Large intestine (tissue), 3 donors: ENCODE measurements at regions not wholly inside any gene's neighbourhood (a gene's known extent, or its start where the extent isn't known, plus 50 kb on each side); places are given as distances from the start of the nearest gene placed in this dataset.
A peak's percentile ranks its signal among the peaks of the same experiment; 100 is the strongest.

Source experiments
- DNase-seq, 2 donors: peaks; one replicate each; pipeline versions ENCODE4 v3.0.0 to v3.0.0-alpha.2; 2013
- H3K27ac ChIP-seq: one replicate; pipeline ENCODE4 v1.5.1; 2013; ENCODE audit warnings: low read length
- H3K27me3 ChIP-seq: 2 replicates; pipeline ENCODE4 v1.6.1; 2013; ENCODE audit warnings: low read length; ENCODE audit not compliant: control insufficient read depth, insufficient read depth
- H3K36me3 ChIP-seq: 2 replicates; pipeline ENCODE4 v1.6.1; 2013; ENCODE audit warnings: low read length; ENCODE audit not compliant: control insufficient read depth, insufficient read depth
- H3K4me1 ChIP-seq: one replicate; pipeline ENCODE4 v1.6.1; 2013; ENCODE audit warnings: low read length; ENCODE audit not compliant: control insufficient read depth, insufficient read depth
- H3K4me3 ChIP-seq: one replicate; pipeline ENCODE4 v1.5.1; 2013; ENCODE audit warnings: low read length
- H3K9me3 ChIP-seq: one replicate; pipeline ENCODE4 v1.6.1; 2013; ENCODE audit warnings: mild to moderate bottlenecking, low read depth, low read length, moderate library complexity; ENCODE audit not compliant: control insufficient read depth
- WGBS: methylation state at CpG from one replicate; pipeline ENCODE4 v1.1.5; 2013; ENCODE audit warnings: low lambda C conversion rate; ENCODE audit not compliant: insufficient coverage; 5-methylcytosine and 5-hydroxymethylcytosine counted together

GRCh38 chr12:89884952-89885351, 176.3 kb upstream of the ATP2B1 start:
- DNase-seq: no peak
- no peak overlapping the region for H3K27ac ChIP-seq

GRCh38 chr12:89884416-89884898, 175.8 kb upstream of the ATP2B1 start:
- Histone ChIP-seq H3K27ac (no peak overlapping the region), H3K9me3 (no peaks in the 10 kb centered on the region), H3K4me1 (no peaks in the 10 kb centered on the region), H3K4me3 (no peak overlapping the region), H3K36me3 (no peaks in the 10 kb centered on the region), H3K27me3 (no peaks in the 10 kb centered on the region)
- DNase-seq: no peak
- WGBS: no CpG with 5 or more reads among the region's 1 CpG

More at GRCh38 chr12:89884952-89885351, 176.3 kb upstream of the ATP2B1 start:
- Histone ChIP-seq H3K27me3 (no peaks in the 10 kb centered on the region), H3K4me1 (no peaks in the 10 kb centered on the region), H3K36me3 (no peaks in the 10 kb centered on the region), H3K9me3 (no peaks in the 10 kb centered on the region), H3K4me3 (no peak overlapping the region)

DNA sequence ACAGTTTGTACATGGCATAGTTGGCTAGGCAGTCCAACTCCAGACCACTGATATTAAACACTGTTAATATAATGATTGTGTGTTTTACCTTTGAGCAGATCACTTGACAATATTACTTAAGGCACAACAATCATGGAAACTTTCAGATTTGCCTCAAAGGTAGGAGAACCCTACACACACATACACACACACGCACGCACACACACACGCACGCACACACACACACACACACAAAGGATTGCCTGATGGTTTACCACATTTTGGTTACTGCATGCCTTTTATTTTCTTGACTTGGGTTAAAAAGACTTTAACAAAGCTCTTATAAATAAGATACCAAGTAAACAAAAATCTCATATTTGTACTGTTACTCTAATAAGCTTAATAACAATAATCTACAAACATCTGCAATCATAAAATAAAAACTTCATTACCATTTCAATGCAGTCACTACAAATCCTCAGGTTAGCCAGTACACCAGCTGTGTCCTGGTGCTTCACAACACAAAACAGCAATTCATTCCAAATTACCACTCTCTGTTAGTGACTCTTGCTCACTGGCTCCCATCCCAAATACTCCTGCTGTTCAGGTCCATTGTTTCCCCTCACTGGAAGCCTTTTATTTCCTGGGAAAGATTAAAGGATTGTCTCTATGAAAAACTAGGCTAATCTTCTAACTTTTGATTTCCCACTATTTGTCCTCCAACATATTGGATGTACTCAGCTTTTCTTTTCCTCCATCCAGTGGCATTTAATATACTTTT, 175.2 kb upstream of the ATP2B1 start:
- no CpG with 5 or more reads among the region's 4 CpGs for WGBS

DNA sequence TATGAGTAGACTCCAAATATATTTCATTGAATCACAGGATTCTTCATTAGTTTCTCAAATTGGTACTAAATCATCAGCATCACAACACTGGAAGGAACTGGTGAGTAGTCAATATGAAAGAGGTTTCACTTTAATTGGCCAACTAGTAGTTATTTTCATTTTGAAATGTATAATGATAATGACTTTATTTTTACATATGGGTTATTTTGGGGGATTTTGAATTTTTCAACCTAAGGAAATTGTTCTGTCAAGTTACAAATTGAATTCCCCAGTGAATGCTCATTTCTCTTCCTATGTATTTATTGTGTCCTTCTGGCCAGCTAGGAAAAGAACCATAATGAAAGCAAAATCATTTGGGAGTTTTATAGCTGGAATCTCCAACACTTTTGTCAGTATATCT, 174.2 kb upstream of the ATP2B1 start:
- H3K9me3 ChIP-seq: no peaks in the 10 kb centered on the region
- no peaks in the 10 kb centered on the region for H3K27me3 ChIP-seq
- H3K4me3 ChIP-seq: no peak overlapping the region
- no peaks in the 10 kb centered on the region for H3K36me3 ChIP-seq
- DNase-seq: no peak
- no peaks in the 10 kb centered on the region for H3K4me1 ChIP-seq
- no peak overlapping the region for H3K27ac ChIP-seq

More for the DNA sequence above, 175.2 kb upstream of the ATP2B1 start:
- Histone ChIP-seq H3K27ac (no peak overlapping the region), H3K4me3 (no peak overlapping the region), H3K27me3 (no peaks in the 10 kb centered on the region), H3K9me3 (no peaks in the 10 kb centered on the region), H3K36me3 (no peaks in the 10 kb centered on the region), H3K4me1 (no peaks in the 10 kb centered on the region)
- DNase-seq: no peak

- Histone ChIP-seq H3K9me3 (no peaks in the 10 kb centered on the region), H3K4me1 (no peaks in the 10 kb centered on the region), H3K27me3 (no peaks in the 10 kb centered on the region), H3K4me3 (no peak overlapping the region), H3K36me3 (no peaks in the 10 kb centered on the region), H3K27ac (no peak overlapping the region)
- peak in 1 of 2 donors; percentile 19 for DNase-seq
Measured at GRCh38 chr12:89882050-89882449, 173.4 kb upstream of the ATP2B1 start.

DNA sequence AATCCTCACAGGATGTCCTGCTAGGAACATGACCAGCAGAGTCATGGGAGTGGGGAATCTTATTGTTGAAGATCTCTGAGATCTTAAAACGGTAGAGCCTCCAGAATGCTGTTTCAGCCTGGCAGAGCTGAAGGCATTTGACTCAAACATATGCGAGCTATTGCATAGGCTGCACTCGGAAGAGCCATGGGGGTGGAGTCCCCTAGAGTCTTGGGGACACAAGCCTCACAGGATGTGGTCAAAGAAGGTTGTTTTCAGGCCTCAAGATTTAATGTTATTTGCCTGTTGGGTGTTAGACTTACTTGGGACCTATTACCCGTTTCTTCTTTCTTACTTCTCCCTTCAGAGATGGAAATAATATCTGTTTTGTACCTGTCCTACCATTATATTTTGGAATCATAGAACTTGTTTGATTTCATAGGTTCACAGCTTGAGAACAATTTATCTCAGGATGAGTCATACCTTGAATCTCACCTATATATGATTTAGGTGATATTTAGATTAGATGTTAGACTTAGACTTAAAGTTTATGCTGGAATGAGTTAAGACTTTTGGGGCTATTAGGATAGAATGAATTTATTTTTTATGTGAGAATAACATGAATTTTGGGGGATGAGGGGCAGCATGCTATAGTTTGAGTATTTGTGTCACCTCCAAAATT, 172.2 kb upstream of the ATP2B1 start:
- DNase-seq: peak in 1 of 2 donors; percentile 11
- Histone ChIP-seq H3K36me3 (no peaks in the 10 kb centered on the region), H3K9me3 (no peaks in the 10 kb centered on the region), H3K4me1 (no peaks in the 10 kb centered on the region), H3K4me3 (no peak overlapping the region), H3K27me3 (no peaks in the 10 kb centered on the region), H3K27ac (no peak overlapping the region)
- WGBS: 100% methylated on average over 1 of the region's 4 CpGs

DNA sequence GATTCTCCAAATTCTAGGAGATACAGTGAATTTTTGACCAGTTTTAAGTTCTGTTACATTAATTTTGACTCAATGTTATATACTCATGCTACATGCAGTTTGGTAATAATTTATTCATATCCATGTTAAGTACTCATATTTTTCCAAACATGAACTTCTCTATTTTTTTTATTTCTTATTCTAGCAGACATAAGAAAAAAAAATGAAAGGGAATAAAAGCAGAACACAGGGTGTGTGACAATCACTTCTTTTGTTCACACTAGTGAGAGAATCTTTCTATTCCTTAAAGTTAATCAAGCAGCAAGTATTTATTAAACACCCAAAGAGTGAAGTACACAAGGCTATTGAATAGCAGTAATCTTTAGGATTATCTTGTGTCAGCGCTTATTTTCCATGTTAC, 171.1 kb upstream of the ATP2B1 start:
- DNase-seq: no peak
- no peaks in the 10 kb centered on the region for H3K27me3 ChIP-seq
- no peaks in the 10 kb centered on the region for H3K4me1 ChIP-seq
- 55% methylated on average over 1 of the region's 1 CpG for WGBS
- no peak overlapping the region for H3K27ac ChIP-seq
- H3K4me3 ChIP-seq: no peak overlapping the region
- no peaks in the 10 kb centered on the region for H3K36me3 ChIP-seq
- no peaks in the 10 kb centered on the region for H3K9me3 ChIP-seq

DNA sequence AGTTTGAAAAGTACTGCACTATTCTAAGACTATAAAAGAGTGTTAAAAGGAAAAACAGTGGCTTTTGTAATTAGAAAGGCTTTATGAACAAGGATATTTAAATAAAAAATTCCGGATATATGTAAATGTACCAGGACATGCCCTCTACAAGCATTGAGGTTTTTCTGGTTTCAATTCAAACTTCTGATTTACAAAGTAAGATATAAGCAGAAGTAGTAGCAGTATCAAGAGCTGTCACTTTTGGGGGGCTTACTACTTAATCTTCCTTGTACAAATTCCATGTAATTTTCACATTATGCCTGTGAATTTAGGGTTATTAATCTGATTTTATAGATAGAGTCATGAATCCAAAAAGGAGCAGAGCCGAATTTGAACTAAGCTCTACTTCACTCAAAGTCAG, 170.3 kb upstream of the ATP2B1 start:
- H3K4me3 ChIP-seq: no peak overlapping the region
- no peaks in the 10 kb centered on the region for H3K9me3 ChIP-seq
- no peaks in the 10 kb centered on the region for H3K36me3 ChIP-seq
- DNase-seq: no peak
- no peaks in the 10 kb centered on the region for H3K27me3 ChIP-seq
- H3K4me1 ChIP-seq: no peaks in the 10 kb centered on the region
- no peak overlapping the region for H3K27ac ChIP-seq
- 100% methylated on average over 1 of the region's 2 CpGs for WGBS

DNA sequence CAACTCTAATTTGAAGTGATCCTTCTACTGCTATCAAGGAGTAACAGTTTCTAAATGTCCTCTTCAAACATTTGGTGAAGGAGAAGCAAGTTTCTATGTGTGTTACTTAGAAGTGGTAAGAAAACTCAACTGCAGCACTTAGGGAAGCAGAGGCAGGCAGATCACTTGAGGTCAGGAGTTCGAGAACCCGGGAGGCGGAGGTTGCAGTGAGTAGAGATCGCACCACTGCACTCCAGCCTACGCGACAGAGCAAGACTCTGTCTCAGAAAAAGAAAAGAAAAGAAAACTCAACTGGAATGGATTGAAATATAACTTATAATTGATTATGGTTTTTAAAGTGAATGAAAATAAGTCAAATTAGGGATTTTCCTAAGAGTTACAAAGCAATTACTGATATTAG, 169.7 kb upstream of the ATP2B1 start:
- Histone ChIP-seq H3K27ac (no peak overlapping the region), H3K4me3 (no peak overlapping the region), H3K9me3 (no peaks in the 10 kb centered on the region), H3K4me1 (no peaks in the 10 kb centered on the region), H3K36me3 (no peaks in the 10 kb centered on the region), H3K27me3 (no peaks in the 10 kb centered on the region)
- 93% methylated on average over 3 of the region's 6 CpGs for WGBS
- no peak for DNase-seq

GRCh38 chr12:89877671-89878070, 169.0 kb upstream of the ATP2B1 start:
- H3K27me3 ChIP-seq: no peaks in the 10 kb centered on the region
- H3K4me3 ChIP-seq: no peak overlapping the region
- H3K4me1 ChIP-seq: no peaks in the 10 kb centered on the region
- no peaks in the 10 kb centered on the region for H3K36me3 ChIP-seq
- 93% methylated on average over 3 of the region's 3 CpGs for WGBS
- DNase-seq: no peak
- no peak overlapping the region for H3K27ac ChIP-seq
- H3K9me3 ChIP-seq: no peaks in the 10 kb centered on the region

- no peak overlapping the region for H3K27ac ChIP-seq
- no peaks in the 10 kb centered on the region for H3K4me1 ChIP-seq
- H3K27me3 ChIP-seq: no peaks in the 10 kb centered on the region
- 89% methylated on average over 3 of the region's 3 CpGs for WGBS
- no peak overlapping the region for H3K4me3 ChIP-seq
- H3K9me3 ChIP-seq: no peaks in the 10 kb centered on the region
- H3K36me3 ChIP-seq: no peaks in the 10 kb centered on the region
- no peak for DNase-seq
Measured at GRCh38 chr12:89877136-89877535, 168.5 kb upstream of the ATP2B1 start.
